AG04449 (cell line): ENCODE measurements at regions not wholly inside any gene's neighbourhood (a gene's known extent, or its start where the extent isn't known, plus 50 kb on each side); places are given as distances from the start of the nearest gene placed in this dataset.
"Not testable (repeated sequence)": the region's sequence is repeated elsewhere in the genome, so short reads cannot be mapped to it uniquely, and the experiment has no call there.

Experiments used
- CTCF ChIA-PET: fragments of 350-600 bp; formaldehyde crosslinking; extraction: SDS; loops from one replicate; lab custom pipeline; 2021; ENCODE audit warnings: antibody characterized with exemption; lab: Yijun Ruan, JAX
- POLR2A ChIA-PET: fragments of 400-600, 350-600 bp; formaldehyde crosslinking; extraction: SDS; loops from one replicate; lab custom pipeline; 2020; ENCODE audit warnings: antibody characterized with exemption, inconsistent platforms; lab: Yijun Ruan, JAX
- DNase-seq: peaks from one replicate; pipeline ENCODE4 v3.0.0-alpha.2; 2010; ENCODE audit warnings: low read depth, low spot score
- H3K4me3 ChIP-seq: 2 replicates; pipeline ENCODE4 v1.5.1; 2011; ENCODE audit warnings: low read depth, mild to moderate bottlenecking, control low read depth, low read length
- CTCF ChIP-seq: IDR thresholded peaks from one replicate; pipeline ENCODE4 v1.5.1; 2011; ENCODE audit warnings: mild to moderate bottlenecking, moderate library complexity, low read length, control low read depth, inconsistent platforms; ENCODE audit not compliant: insufficient read depth; ENCODE audit errors: missing control alignments

- CTCF ChIA-PET, result no interaction called here
- POLR2A ChIA-PET, result no interaction called here
- no peak for DNase-seq
- no peak overlapping the region for H3K4me3 ChIP-seq
- TF ChIP-seq CTCF, result no peak
These were observed 522.8 kb downstream of the DMRTA1 start for GRCh38 chr9:22969350-22969979.

- no peak overlapping the region for H3K4me3 ChIP-seq
- no peak for DNase-seq
- ChIA-PET POLR2A (no interaction called here), CTCF (no interaction called here)
- no peak for TF ChIP-seq CTCF
These were observed 523.9 kb downstream of the DMRTA1 start for GRCh38 chr9:22970434-22970975.

GRCh38 chr9:22975951-22976350, 529.3 kb downstream of the DMRTA1 start:
- POLR2A ChIA-PET, result no interaction called here
- TF ChIP-seq CTCF, result no peak
- CTCF ChIA-PET, result no interaction called here
- DNase-seq, result no peak
- no peak overlapping the region for H3K4me3 ChIP-seq

GRCh38 chr9:22976454-22976853, 529.8 kb downstream of the DMRTA1 start:
- POLR2A ChIA-PET, result no interaction called here
- CTCF ChIA-PET, result no interaction called here
- H3K4me3 ChIP-seq, result no peak overlapping the region
- no peak for TF ChIP-seq CTCF
- peak; percentile 4 for DNase-seq

GRCh38 chr9:22980429-22980828, 533.8 kb downstream of the DMRTA1 start:
- DNase-seq, CTCF ChIA-PET, H3K4me3 ChIP-seq, POLR2A ChIA-PET: not testable (repeated sequence)

- POLR2A ChIA-PET, result no interaction called here
- no peak for TF ChIP-seq CTCF
- CTCF ChIA-PET, result no interaction called here
- no peak overlapping the region for H3K4me3 ChIP-seq
- DNase-seq, result no peak
These were observed 539.9 kb downstream of the DMRTA1 start for GRCh38 chr9:22986556-22986955.

- no peak for DNase-seq
- CTCF ChIA-PET, result no interaction called here
- H3K4me3 ChIP-seq, result no peak overlapping the region
- POLR2A ChIA-PET, result no interaction called here
- no peak for TF ChIP-seq CTCF
These were observed 543.7 kb downstream of the DMRTA1 start for GRCh38 chr9:22990349-22990748.
